ENCODE measurements at regions not wholly inside any gene's neighbourhood (a gene's known extent, or its start where the extent isn't known, plus 50 kb on each side); places are given as distances from the start of the nearest gene placed in this dataset.
"Not testable (repeated sequence)": the region's sequence is repeated elsewhere in the genome, so short reads cannot be mapped to it uniquely, and the experiment has no call there.

- no peak for DNase-seq
Observed at GRCh38 chr4:137949746-137950145, 292.4 kb downstream of the SLC7A11 start.

GRCh38 chr4:137946453-137947174, 295.5 kb downstream of the SLC7A11 start:
- DNase-seq: no peak

GRCh38 chr4:137942815-137943214, 299.3 kb downstream of the SLC7A11 start:
- not testable (repeated sequence) for DNase-seq

GRCh38 chr4:137942015-137942515, 300.1 kb downstream of the SLC7A11 start:
- not testable (repeated sequence) for DNase-seq

GRCh38 chr4:137934911-137935310, 307.2 kb downstream of the SLC7A11 start:
- no peak for DNase-seq

GRCh38 chr4:137934046-137934445, 308.1 kb downstream of the SLC7A11 start:
- no peak for DNase-seq

GRCh38 chr4:137927972-137928371, 314.2 kb downstream of the SLC7A11 start:
- no peak for DNase-seq

- DNase-seq: no peak
Observed at GRCh38 chr4:137923494-137923893, 318.7 kb downstream of the SLC7A11 start.

GRCh38 chr4:137922721-137923120, 319.4 kb downstream of the SLC7A11 start:
- DNase-seq: no peak

GRCh38 chr4:137909529-137910309, 332.4 kb downstream of the SLC7A11 start:
- no peak for DNase-seq

GRCh38 chr4:137905930-137906329, 336.2 kb downstream of the SLC7A11 start:
- no peak for DNase-seq

GRCh38 chr4:137901114-137901513, 341.0 kb downstream of the SLC7A11 start:
- no peak for DNase-seq

- no peak for DNase-seq
Observed at GRCh38 chr4:137896221-137896737, 345.9 kb downstream of the SLC7A11 start.

GRCh38 chr4:137895515-137895914, 346.6 kb downstream of the SLC7A11 start:
- not testable (repeated sequence) for DNase-seq

- no peak for DNase-seq
Observed at GRCh38 chr4:137892134-137892533, 350.0 kb downstream of the SLC7A11 start.

GRCh38 chr4:137890812-137891211, 351.3 kb downstream of the SLC7A11 start:
- no peak for DNase-seq

- no peak for DNase-seq
Observed at GRCh38 chr4:137881641-137882040, 349.3 kb upstream of the PCDH18 start.

GRCh38 chr4:137868067-137868466, 335.8 kb upstream of the PCDH18 start:
- not testable (repeated sequence) for DNase-seq

- DNase-seq: no peak
Observed at GRCh38 chr4:137866671-137867070, 334.4 kb upstream of the PCDH18 start.

- DNase-seq: no peak
Observed at GRCh38 chr4:137861682-137862081, 329.4 kb upstream of the PCDH18 start.

GRCh38 chr4:137853424-137853823, 321.1 kb upstream of the PCDH18 start:
- DNase-seq: no peak

- DNase-seq: no peak
Observed at GRCh38 chr4:137852326-137852725, 320.0 kb upstream of the PCDH18 start.

- no peak for DNase-seq
Observed at GRCh38 chr4:137851435-137851834, 319.1 kb upstream of the PCDH18 start.

- DNase-seq: not testable (repeated sequence)
Observed at GRCh38 chr4:137827945-137828344, 295.7 kb upstream of the PCDH18 start.

Measured in activated T-cell treated with anti-CD3 and anti-CD28 coated beads, Interleukin-2, amount 50 U/mL, for 48 hours (primary cell).